A549 (cell line): ENCODE measurements at regions not wholly inside any gene's neighbourhood (a gene's known extent, or its start where the extent isn't known, plus 50 kb on each side); places are given as distances from the start of the nearest gene placed in this dataset.
"Not testable (repeated sequence)": the region's sequence is repeated elsewhere in the genome, so short reads cannot be mapped to it uniquely, and the experiment has no call there.

Experiments used
- CTCF ChIP-seq: fragments of >200 bp; sonication (Bioruptor Twin); formaldehyde crosslinking; IDR thresholded peaks from 3 replicates; pipeline ENCODE4 v1.5.1; 2016
- EP300 ChIP-seq, 2 experiments: fragments of >200 bp; sonication (Bioruptor Twin); formaldehyde crosslinking; IDR thresholded peaks; 2 replicates in 1 of 2; 3 replicates in 1 of 2; pipeline ENCODE4 v1.6.1; 2016 to 2017
- MAFK ChIP-seq: fragments of 450-650 bp; IDR thresholded peaks from 2 replicates; pipeline ENCODE4 v1.6.1; 2014; ENCODE audit not compliant: partially characterized antibody
- RAD21 ChIP-seq, 2 experiments: fragments of >200 bp in 1 of 2; sonication (Bioruptor Twin) in 1 of 2; formaldehyde crosslinking in 1 of 2; IDR thresholded peaks in 1 of 2; conservative IDR thresholded peaks in 1 of 2; 2 replicates in 1 of 2; 3 replicates in 1 of 2; pipeline ENCODE4 v1.6.1; 2012 to 2018; ENCODE audit warnings: inconsistent platforms in 1 of 2
- USF2 ChIP-seq: fragments of 450-650 bp; IDR thresholded peaks from 2 replicates; pipeline ENCODE4 v1.6.1; 2014; ENCODE audit warnings: antibody characterized with exemption
- TF ChIP-seq, protein P1 (sequence below): IDR thresholded peaks from 2 replicates; pipeline ENCODE4 v1.6.1; 2012

DNA sequence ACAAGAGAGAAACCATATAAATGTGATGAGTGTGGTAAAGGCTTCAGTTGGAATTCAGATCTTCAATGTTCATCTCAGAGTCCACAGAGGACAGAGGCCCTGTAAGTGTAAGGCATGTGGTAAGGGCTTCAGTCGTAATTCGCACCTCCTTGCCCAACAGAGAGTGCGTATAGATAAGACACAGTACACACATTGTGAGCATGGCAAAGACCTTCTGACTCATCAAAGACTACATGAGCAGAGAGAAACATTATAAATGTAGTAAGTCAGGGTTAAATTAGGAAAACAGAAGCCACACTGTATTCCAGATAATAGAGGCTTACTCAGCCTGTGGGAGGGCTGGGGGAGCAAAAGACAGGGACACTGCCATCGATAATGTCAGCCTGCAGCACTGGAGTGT lies 98.1 kb upstream of the GPR39 start:
- not testable (repeated sequence) for TF ChIP-seq CTCF; MAFK; RAD21 (conservative IDR thresholded peaks at IDR 0.05 in 1 of 2, IDR thresholded peaks at IDR 0.05 in 1 of 2); USF2; EP300 (IDR thresholded peaks at IDR 0.05)
- TF ChIP-seq, protein P1, sequence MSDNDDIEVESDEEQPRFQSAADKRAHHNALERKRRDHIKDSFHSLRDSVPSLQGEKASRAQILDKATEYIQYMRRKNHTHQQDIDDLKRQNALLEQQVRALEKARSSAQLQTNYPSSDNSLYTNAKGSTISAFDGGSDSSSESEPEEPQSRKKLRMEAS = not testable (repeated sequence)
